ENCODE measurements at regions not wholly inside any gene's neighbourhood (a gene's known extent, or its start where the extent isn't known, plus 50 kb on each side); places are given as distances from the start of the nearest gene placed in this dataset.
A peak's percentile ranks its signal among the peaks of the same experiment; 100 is the strongest.

- Histone ChIP-seq H3K4me2 (no peak overlapping the region), H3K4me3 (ENCODE audit: low read depth in 2 of 2, low read length in 1 of 2) (no peak overlapping the region), H3K4me1 (ENCODE audit: control insufficient read depth in 1 of 2, insufficient read depth in 2 of 2, low read depth in 1 of 2, low read length in 1 of 2) (peaks cover 0 to 4% of the 10 kb centered on the region in 2 experiments; a peak in 3 of 4 replicates), H3K9me2 (no peaks in the 10 kb centered on the region), H3K9me3 (no peaks in the 10 kb centered on the region), H4K20me1 (ENCODE audit: insufficient read depth) (no peaks in the 10 kb centered on the region), H3K36me3 (replicated peaks in 1 of 2; ENCODE audit: control insufficient read depth in 1 of 2, insufficient read depth in 2 of 2, low read length in 1 of 2) (no peaks in the 10 kb centered on the region), H3K79me2 (ENCODE audit: insufficient read depth) (no peaks in the 10 kb centered on the region), H3K9ac (no peak overlapping the region), H3K27me3 (ENCODE audit: insufficient read depth) (no peaks in the 10 kb centered on the region), H2AFZ (ENCODE audit: low read depth) (no peak overlapping the region), H3F3A (replicated peaks; ENCODE audit: insufficient read depth) (no peaks in the 10 kb centered on the region), H3K27ac (ENCODE audit: low read depth in 2 of 2, low read length in 1 of 2) (peak overlapping the region in 1 of 2 experiments; percentile 77; a peak in 1 of 4 replicates)
- WGBS (ENCODE audit: low lambda C conversion rate) = 55% methylated on average over 1 of the region's 1 CpG
- ChIA-PET CTCF (no interaction called here), POLR2A (no interaction called here)
- DNase-seq = no peak
- TF ChIP-seq SMC3 (IDR thresholded peaks at IDR 0.05; ENCODE audit: low read depth, low read length) = no peak
Measured at GRCh38 chr5:52360985-52361384, 426.7 kb upstream of the ITGA1 start.

DNA sequence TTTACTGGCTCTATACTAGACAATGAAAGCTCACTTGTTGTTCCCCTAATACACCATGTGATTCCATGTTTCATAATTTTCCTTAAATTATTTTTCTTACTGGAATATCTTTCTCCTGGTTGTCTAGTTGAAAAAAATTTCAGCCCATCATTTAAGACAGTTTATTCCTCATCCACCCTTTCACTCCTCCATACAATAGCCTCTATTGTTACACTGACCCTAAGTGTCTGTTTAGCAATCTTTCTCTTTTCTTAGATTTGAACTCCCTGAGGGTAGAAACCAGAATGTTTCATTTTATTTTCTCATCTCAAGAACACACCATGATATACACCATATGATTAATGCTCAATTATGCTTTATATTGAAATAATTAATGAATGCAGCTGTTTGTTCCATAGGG, 413.4 kb upstream of the ITGA1 start:
- Histone ChIP-seq H3F3A (replicated peaks; ENCODE audit: insufficient read depth) (no peaks in the 10 kb centered on the region), H3K9ac (no peak overlapping the region), H3K27me3 (ENCODE audit: insufficient read depth) (no peaks in the 10 kb centered on the region), H4K20me1 (ENCODE audit: insufficient read depth) (no peaks in the 10 kb centered on the region), H3K4me2 (no peak overlapping the region), H3K9me3 (no peaks in the 10 kb centered on the region), H3K36me3 (replicated peaks in 1 of 2; ENCODE audit: control insufficient read depth in 1 of 2, insufficient read depth in 2 of 2, low read length in 1 of 2) (no peaks in the 10 kb centered on the region), H3K4me1 (ENCODE audit: control insufficient read depth in 1 of 2, insufficient read depth in 2 of 2, low read depth in 1 of 2, low read length in 1 of 2) (no peaks in the 10 kb centered on the region), H3K4me3 (ENCODE audit: low read depth in 2 of 2, low read length in 1 of 2) (no peak overlapping the region), H3K9me2 (no peaks in the 10 kb centered on the region), H3K27ac (ENCODE audit: low read depth in 2 of 2, low read length in 1 of 2) (no peak overlapping the region), H3K79me2 (ENCODE audit: insufficient read depth) (no peaks in the 10 kb centered on the region), H2AFZ (ENCODE audit: low read depth) (no peak overlapping the region)
- ChIA-PET POLR2A (no interaction called here), CTCF (interaction anchor here (2.8 kb wide), 1 partner anchor 18 kb away, joined by 9 read pairs; no protein-coding TSS in a partner anchor)
- no peak for DNase-seq
- TF ChIP-seq MXI1 (IDR thresholded peaks at IDR 0.05; ENCODE audit: low read depth, low read length) (no peak), USF2 (IDR thresholded peaks at IDR 0.05; ENCODE audit: borderline replicate concordance, low read depth, low read length) (no peak), JUND (IDR thresholded peaks at IDR 0.05) (no peak), TEAD4 (IDR thresholded peaks at IDR 0.05; ENCODE audit: borderline replicate concordance, insufficient read depth) (no peak), EZH2phosphoT487 (IDR thresholded peaks at IDR 0.05; ENCODE audit: borderline replicate concordance, low read depth) (no peak), RCOR1 (IDR thresholded peaks at IDR 0.05; ENCODE audit: low read length) (no peak), NRF1 (IDR thresholded peaks at IDR 0.05; ENCODE audit: low read depth, low read length) (no peak), SIN3A (IDR thresholded peaks at IDR 0.05; ENCODE audit: borderline replicate concordance, low read depth, low read length) (no peak), ELF1 (IDR thresholded peaks at IDR 0.05) (no peak), GABPA (IDR thresholded peaks at IDR 0.05; ENCODE audit: low read depth) (no peak), PBX3 (IDR thresholded peaks at IDR 0.05) (no peak)
- TF ChIP-seq, protein P1, sequence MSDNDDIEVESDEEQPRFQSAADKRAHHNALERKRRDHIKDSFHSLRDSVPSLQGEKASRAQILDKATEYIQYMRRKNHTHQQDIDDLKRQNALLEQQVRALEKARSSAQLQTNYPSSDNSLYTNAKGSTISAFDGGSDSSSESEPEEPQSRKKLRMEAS (IDR thresholded peaks at IDR 0.05; ENCODE audit: low read depth) = no peak
